GM18502 (cell line): ENCODE measurements at regions not wholly inside any gene's neighbourhood (a gene's known extent, or its start where the extent isn't known, plus 50 kb on each side); places are given as distances from the start of the nearest gene placed in this dataset.
"Not testable (repeated sequence)": the region's sequence is repeated elsewhere in the genome, so short reads cannot be mapped to it uniquely, and the experiment has no call there.

Source experiments
- ATAC-seq: cut with Tn5 transposase; IDR thresholded peaks from one replicate; pipeline ENCODE4 v1.9.1; 2021; ENCODE audit warnings: mild to moderate bottlenecking; ENCODE audit not compliant: unreplicated experiment, poor library complexity

DNA sequence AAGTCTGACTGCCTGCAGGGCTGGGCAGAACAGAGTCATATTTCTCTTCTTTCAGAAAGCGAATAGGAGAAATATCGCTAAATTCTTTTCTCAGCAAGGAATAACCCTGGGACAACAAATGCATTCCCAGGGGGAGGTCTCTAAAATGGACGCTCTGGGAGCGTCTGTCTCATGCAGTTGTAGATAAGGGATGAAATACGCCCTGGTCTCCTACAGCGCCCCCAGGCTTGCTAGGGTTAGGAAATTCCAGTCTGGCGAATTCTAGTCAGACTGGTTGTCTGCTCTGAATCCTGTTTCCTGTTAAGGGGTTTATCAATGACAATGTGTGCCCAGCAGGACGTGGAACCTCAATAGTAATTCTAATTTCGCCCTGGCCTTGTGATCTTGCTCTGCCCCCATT lies 1214.1 kb downstream of the DIAPH3 start:
- ATAC-seq = no peak

DNA sequence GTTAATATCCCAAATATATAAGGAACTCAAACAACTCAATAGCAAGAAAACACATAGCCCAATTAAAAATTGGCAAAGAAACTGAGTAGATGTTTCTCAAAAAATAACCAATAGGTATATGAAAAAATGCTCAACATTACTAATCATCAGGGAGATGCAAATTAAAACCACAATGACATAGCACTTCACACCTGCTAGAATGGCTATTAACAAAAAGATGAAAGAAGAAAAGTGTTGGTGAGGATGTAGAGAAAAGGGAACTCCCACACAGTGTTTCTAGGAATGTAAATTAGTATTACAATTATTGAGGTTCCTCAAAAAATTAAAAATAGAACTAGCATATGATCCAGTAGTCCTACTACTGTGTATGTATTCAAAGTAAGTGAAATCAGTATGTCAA lies 1212.8 kb downstream of the DIAPH3 start:
- no peak for ATAC-seq

DNA sequence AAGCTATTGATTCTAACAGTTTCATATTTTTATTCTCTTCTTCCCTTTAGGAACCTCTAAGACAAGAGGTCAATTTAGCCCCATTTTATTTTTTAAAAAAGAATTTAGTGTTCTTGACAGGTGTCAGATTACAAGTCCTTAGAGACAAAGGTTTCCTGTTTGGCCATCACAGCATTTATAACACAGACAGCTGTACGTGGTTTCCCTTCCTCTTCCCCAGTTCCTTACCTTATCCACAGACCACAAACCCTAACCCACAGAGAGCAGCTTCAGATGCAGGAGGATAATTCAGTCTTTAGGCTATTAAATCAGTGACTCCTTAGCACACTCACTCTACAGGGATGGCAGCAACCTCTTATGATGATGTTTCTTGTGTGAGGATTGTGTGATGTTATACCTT lies 1210.1 kb downstream of the DIAPH3 start:
- peak; percentile 89 for ATAC-seq

DNA sequence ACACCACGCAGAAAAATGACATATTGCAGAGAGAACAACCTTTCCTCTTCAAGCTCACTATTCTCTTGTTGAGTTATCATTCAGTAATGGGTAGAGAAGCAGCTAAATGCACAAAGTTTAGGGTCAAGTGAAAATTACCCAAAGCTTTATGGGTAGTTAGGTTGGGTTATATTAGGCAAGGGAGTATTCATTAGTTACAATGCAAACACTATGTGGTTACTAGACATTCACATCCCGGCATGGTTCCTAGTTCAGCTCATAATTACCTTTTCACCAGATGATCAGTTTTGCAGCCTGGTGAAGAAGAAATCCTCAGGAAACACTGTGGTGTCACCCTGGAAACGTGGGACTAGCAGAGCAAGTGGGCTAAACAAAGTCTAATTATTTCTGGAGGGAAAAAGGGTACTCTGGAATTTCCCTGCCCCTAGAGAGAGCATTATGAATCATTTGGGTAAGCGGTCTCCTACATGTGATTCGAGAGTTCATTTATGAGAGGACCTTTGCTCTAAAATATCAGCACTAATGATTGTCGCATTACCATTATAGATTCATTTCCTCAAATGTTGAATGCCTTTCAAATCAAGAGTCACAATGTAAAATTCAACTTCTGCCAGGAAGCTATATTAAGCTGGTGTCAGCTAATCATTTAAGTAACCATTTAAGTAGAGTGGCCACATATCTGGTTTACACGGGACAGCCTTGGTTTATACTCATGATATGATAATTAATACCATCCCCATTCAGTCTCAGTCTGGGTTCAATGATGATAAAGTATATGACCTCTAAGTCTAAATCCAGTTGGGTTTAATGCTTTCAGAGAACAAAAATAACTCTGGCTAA lies 1208.0 kb downstream of the DIAPH3 start:
- peak; percentile 65 for ATAC-seq

DNA sequence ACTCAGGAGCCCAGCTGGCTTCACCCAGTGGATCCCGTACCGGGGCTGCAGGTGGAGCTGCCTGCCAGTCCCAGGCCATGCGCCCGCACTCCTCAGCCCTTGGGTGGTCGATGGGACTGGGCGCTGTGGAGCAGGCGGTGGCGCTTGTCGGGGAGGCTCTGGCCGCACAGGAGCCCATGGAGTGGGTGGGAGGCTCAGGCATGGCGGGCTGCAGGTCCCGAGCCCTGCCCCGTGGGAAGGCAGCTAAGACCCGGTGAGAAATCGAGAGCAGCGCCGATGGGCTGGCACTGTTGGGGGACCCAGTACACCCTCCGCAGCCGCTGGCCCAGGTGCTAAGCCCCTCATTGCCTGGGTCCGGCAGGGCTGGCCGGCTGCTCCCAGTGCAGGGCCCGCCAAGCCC lies 1205.6 kb downstream of the DIAPH3 start:
- not testable (repeated sequence) for ATAC-seq

DNA sequence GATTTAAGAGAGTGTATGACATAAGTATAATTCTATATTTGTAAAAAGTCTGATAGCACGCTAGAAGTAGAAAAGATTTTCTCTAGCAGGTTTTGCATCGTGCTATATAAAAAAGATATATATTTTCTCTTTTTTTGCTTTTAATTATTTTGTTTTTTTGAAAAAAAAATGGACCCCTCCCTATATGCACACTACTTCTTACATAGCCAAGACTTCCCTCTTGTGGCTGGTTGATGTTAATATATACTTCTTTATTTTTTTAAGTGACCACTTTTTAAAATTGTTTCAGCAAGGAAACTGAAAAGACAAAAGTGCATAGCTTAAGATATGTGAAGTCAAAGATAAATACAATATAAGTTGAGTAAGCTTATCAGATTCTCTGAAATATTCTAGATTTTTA lies 1202.8 kb downstream of the DIAPH3 start:
- no peak for ATAC-seq

DNA sequence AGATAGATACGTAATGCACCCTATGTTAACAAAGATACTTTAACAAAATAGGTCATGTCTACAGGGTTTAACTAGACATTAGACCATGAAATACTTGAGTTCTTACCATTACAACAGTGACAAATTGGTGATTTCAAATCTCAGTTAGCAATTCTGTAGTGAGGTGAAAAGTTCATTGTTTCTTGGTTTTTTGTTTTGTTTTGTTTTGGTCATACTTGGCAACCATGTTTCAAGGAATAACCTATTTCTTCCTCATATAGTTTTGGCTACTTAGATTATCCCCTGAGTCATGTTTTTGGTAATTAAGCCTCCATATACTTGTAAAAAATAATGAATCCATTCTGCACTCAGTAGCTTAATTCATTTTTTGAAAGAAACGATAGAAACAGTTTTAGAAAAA lies 1200.4 kb downstream of the DIAPH3 start:
- ATAC-seq = no peak

DNA sequence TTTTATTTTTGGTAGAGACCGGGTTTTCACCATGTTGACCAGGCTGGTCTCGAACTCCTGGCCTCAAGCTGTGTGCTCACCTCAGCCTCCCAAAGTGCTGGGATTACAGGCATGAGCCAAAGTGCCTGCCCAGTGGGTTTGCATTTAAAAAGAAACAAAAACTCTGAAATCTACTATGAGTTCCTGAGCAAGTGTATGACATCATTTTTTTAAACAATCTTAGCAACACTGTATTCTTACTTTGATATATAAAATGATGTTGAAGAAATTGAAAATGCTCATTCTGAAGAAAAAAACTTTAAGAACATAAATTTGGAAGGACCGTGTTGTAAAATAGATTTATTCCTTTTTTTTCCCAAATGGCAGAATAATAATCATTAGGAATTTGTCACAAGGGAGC lies 1199.7 kb downstream of the DIAPH3 start:
- ATAC-seq = no peak

DNA sequence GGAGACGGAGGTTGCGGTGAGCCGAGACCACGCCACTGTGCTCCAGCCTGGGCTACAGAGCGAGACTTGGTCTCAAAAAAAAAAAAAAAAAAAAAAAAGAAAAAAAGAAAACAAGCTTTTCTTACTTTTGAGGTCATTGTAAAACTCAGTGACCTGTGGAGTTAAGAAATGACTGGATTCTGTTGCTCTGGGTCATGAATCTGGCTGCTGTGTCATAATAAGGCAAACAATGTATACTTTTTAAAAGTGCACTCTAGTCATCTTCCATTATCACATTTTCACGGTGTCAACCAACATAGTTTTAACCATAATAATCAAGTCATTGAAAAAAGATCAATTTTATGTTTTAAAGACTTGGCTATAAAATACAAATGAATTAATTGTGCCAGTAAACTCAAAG lies 1186.6 kb downstream of the DIAPH3 start:
- ATAC-seq = no peak

DNA sequence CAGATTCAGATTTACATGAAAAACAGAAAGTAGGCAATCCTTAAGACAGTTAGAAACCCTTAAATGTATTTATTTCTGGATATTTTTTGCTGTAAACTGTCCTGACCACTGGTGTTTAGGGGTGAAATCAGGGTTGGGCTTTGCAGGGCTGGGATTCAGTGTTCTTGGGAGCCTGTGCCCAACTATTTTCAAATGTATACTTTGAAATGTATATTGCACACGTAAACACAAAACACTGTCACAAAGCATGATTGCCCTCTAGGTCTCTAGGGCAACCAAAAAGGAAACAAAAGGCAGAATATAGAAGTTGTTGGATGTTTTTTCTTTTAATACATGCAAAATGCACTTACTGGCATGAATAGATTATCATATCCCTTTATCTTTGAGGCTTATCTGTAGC lies 1185.4 kb downstream of the DIAPH3 start:
- no peak for ATAC-seq

DNA sequence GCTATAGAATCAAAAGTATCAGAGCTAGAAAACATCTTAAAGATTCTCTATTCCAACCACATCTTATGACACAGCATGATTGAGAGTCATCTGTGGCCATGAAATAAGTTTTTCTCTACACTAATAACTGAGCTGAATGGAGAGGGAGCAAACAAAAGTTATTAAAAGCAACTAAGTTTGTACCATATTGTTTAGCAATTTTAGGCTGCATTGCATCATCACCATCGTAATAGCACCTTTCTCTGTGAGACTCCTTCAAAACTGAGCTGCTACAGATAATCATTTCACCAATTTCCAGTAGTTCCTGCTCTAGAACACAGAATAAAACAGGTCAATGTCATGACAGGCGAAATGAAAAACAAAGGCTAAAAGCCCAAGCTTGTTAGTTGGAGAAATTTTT lies 1183.9 kb downstream of the DIAPH3 start:
- no peak for ATAC-seq

DNA sequence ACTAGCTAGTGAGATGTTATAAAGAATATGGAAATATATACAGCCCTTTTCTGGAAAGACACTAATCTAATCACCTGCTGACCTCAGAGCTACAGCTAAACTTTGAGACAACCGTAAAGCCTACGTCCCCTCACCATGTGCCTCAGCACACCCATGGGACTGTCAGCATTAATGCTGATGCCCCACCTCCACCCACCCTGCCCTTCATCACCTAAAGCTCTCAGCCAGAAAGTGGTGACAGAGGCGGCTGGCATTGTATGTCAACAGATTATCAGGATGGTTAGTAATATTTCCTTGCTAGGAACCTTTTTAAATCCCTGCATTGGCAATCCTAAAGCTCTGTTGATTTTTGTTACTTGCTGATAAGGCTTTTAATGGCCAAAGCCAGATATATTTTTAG lies 1177.9 kb downstream of the DIAPH3 start:
- ATAC-seq = no peak

DNA sequence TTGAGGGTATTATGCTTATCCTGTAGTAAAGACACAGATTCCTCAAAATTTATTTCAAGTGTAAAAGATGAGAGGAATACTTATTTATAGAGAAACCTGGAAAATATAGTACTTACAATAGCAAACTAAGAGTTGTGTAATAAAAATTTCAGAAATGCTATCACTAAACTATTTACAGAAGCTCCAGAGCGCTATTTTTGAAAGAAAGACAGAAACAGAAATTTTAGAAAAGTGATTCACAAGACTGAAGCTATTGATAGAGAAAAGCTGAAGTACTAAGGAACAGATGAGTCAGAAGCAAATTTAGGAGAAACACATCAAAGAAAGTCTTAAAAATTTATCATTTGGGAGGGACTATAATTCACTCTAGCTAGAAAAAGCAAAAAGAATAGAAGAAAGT lies 1174.2 kb downstream of the DIAPH3 start:
- ATAC-seq = no peak

DNA sequence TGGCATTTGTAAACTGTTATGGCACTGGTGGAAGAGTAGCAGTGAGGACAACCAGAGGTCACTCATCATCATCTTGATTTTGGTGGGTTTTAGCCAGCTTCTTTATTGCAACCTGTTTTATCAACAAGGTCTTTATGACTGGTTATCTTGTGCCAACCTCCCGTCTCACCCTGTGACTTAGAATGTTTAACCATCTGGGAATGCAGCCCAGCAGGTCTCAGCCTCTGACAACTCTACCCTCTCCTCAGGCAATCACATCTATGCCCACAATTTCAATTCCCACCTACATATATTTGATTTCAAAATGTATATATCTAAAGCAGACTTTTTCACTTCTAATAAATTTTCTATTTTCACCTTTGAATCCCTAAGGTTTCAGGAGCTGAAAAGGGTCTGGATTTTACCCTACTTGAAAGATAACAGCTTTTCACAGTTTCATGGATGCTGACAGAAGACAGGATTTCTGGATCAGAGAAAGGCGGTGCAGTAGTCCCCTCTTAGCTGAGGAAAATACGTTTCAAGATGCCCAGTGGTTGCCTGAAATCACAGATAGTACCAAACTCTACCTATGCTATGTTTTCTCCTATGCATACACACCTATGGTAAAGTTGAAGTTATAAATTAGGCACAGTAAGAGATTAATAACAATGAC lies 1171.8 kb downstream of the DIAPH3 start:
- ATAC-seq = no peak

DNA sequence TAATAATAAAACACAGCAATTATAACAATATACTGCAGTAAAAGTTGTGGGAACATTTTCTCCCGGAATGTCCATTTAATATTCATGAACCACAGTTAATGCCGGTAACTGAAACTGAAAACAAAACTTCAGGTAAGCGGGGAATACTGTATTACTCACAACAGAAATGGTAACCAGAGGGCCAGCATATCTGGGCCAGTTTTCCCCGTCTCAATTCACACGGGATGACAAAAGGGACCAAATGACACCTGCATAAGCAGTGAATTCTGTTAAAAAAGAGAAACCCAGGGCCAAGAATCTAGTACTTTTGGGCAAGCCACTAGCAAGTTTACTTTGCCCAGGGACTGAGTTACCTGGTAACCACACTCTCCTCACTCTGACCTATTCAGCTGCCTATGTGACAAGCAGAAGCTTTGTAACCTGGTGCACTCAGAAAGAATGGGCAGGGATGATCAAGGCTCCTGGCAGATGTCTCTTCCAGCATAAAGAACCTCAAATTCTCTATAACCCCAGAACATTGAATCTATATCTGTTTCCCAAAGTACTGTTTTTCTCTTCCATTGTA lies 1171.2 kb downstream of the DIAPH3 start:
- ATAC-seq = no peak

DNA sequence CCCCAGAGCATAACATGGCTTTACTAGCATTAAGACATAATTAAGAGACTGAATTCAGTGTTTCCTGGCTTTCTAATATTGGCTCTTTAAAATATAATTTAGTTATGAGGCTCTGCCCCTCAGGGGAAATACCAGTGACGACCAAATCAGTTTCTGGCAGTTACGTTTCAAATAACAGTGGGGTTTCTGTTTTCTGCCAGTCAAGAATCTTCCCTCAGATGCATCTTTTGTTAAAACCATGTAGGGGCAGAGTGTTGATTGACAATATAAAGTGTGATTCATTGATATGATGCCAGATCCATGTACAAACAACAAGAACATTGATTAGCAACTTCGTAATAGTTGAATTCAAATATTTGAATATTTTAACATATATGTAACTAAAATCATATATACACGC lies 1169.7 kb downstream of the DIAPH3 start:
- no peak for ATAC-seq

DNA sequence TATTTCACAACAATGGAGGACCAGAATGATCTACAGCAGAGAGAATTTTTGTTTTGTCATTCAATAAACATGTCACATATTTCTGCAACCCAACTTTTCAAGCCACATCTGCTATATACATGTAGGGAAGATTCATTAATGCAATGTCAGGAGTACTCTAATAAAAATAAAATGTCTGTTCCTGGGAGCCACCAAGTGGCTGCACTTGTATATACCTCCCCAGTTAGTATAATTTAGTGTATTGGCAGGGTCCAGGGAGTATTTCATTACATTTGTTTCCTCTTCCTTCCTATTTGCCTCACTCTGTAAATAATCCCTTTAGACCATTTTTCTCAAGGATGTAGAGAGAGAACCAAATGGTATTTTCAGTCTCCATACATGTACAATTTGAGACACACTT lies 1169.0 kb downstream of the DIAPH3 start:
- peak; percentile 45 for ATAC-seq

DNA sequence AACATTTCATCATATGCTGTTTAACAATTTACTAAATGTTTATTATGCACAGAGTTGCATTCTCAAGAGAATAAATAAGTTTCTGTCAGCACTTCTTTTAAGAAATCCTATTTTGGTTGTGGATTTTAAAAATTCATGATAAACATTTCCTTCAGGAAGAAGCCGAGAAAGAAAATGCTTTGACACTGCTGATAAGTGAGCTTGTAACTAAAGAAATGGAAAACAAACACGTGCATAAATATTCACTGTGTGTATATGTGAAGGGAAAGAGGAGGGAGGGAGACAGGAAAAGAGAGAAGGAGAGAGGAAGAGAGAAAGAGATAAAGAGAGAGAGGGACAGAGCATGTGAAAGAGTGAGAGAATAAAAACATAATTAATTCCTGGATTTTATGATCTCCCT lies 1165.0 kb downstream of the DIAPH3 start:
- ATAC-seq = no peak

DNA sequence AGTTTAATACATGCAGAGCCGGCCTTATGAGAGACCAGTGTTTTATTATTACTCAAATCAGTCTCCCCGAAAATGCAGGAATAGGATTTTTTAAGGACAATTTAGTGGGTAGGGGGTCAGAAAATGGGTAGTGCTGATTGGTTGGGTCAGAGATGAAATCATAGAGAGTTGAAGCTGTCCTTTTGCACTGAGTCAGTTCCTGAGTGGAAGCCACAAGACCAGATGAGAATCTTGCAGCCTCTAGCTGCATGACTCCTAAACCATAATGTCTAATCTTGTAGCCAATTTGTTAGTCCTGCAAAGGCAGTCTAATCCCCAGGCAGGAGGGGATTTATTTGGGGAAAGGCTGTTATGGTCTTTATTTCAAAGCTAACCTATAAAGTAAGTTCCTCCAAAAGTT lies 1163.9 kb downstream of the DIAPH3 start:
- ATAC-seq = no peak

DNA sequence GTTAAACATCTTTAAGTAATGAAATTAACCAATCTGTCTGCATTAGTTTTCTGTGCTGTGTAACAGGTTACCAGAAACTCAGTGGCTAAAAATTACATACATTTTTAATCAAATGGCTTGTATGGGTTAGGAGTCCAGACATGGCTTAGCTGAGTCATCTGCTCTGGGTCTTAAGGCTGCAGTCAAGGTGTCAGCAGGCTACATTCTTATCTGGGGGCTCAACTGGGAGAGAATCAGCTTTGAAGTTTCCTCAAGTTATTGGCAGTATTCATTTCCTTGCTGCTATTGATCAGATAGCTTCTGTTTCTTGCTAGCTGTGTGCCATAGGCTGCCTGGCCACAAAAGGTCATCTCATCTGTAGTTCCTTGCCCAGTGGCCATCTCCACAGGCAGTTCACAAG lies 1163.0 kb downstream of the DIAPH3 start:
- ATAC-seq = no peak

DNA sequence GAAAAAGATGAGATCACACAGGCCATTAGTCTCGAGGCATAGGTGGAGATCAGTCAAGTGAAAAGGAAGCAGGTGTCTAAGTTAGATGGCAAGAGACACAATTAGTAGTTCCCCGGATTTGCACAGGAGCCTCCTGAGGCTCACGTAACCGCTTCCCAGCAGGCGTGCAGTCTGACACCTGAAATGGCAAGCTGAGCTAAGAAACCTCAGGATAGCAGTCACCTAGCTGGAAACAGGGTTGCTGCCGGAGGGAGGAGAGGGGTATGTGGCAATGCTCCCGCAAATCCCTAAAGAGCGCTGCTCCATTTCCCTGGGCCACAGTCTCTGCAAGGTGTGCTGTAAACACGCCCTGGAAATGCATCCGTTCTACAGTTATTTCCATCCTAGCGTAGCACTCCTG lies 1151.0 kb downstream of the DIAPH3 start:
- ATAC-seq = no peak

DNA sequence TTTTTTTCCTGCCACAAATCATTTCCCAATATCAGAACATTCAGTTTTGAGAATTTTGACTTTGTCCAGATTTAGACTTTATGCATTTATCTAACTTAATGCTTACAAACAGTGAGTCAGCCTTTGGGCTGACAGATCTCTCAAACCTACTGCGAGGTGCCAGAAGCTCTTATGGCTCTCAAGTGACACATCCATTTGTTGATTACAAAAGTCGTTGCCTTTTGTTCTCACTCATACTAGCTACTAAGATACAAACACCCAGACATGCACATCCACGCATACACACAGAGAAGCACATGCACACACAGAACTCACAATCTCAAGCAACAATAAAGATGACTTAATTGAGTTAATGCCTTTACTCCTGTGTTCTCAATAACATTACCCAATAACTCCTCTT lies 1147.5 kb downstream of the DIAPH3 start:
- ATAC-seq = no peak
